Gastrocnemius medialis (tissue), 4 donors: ENCODE measurements at regions not wholly inside any gene's neighbourhood (a gene's known extent, or its start where the extent isn't known, plus 50 kb on each side); places are given as distances from the start of the nearest gene placed in this dataset.

ENCODE experiments used
- ATAC-seq, 2 donors: fragments of 150-250 bp; one replicate each; pipeline ENCODE4 v1.9.1; 2016
- DNase-seq, 2 donors: peaks; one replicate each; pipeline ENCODE4 v3.0.0-alpha.2; 2019
- H3K27ac ChIP-seq, 4 donors: fragments of 200-600 bp; sonication (generic); 1 replicate in 1 of 4; 2 replicates in 3 of 4; pipeline ENCODE4 v1.5.1; 2016 to 2018; ENCODE audit warnings: mild to moderate bottlenecking in 2 of 4, moderate library complexity in 1 of 4
- H3K27me3 ChIP-seq, 3 donors: fragments of 200-600 bp; sonication (generic) in 2 of 3; 1 replicate in 1 of 3; 2 replicates in 2 of 3; pipeline versions ENCODE4 v1.5.1 to v1.6.0; 2016 to 2019; ENCODE audit warnings: mild to moderate bottlenecking in 1 of 3, moderate library complexity in 1 of 3
- H3K36me3 ChIP-seq, 2 donors: fragments of 200-600 bp; sonication (generic) in 1 of 2; one replicate each; pipeline ENCODE4 v1.5.1; 2017 to 2018
- H3K4me1 ChIP-seq, 2 donors: fragments of 200-600 bp; sonication (generic) in 1 of 2; one replicate each; pipeline ENCODE4 v1.5.1; 2016 to 2017; ENCODE audit warnings: mild to moderate bottlenecking in 2 of 2
- H3K4me3 ChIP-seq, 4 donors: fragments of 200-600 bp; sonication (generic) in 3 of 4; 1 replicate in 1 of 4; 2 replicates in 3 of 4; pipeline ENCODE4 v1.5.1; 2016 to 2019; ENCODE audit warnings: mild to moderate bottlenecking in 2 of 4
- H3K9me3 ChIP-seq, 3 donors: fragments of 200-600 bp; sonication (generic) in 2 of 3; 1 replicate in 1 of 3; 2 replicates in 2 of 3; pipeline ENCODE4 v1.5.1; 2016 to 2019
- POLR2A ChIP-seq, 2 donors: fragments of 450-650 bp; IDR thresholded peaks; one replicate each; pipeline ENCODE4 v1.6.1; 2017; ENCODE audit warnings: antibody characterized with exemption in 2 of 2, mild to moderate bottlenecking in 2 of 2, moderate library complexity in 2 of 2
- in situ Hi-C, 4 donors: fragments of 200-750 bp; cut with MboI; loops; one replicate each; pipeline versions ENCODE4 v1.15.0 to v1.8.0; 2017; ENCODE audit warnings: low sequenced_read_pairs in 4 of 4
- intact Hi-C: fragments of 100-400 bp; cut with DNase I; formaldehyde crosslinking; loops from one replicate; pipeline ENCODE4 v1.15.1; 2023; ENCODE audit warnings: low total_unique reads
- TF ChIP-seq, protein P1 (sequence below), 5 experiments: fragments of 450-650 bp in 3 of 5; fragments of 200-600 bp in 2 of 5; sonication (generic) in 2 of 5; IDR thresholded peaks in 4 of 5; conservative IDR thresholded peaks in 1 of 5; 1 replicate in 4 of 5; 2 replicates in 1 of 5; pipeline ENCODE4 v1.5.1; 2016 to 2019; ENCODE audit warnings: antibody characterized with exemption in 5 of 5, mild to moderate bottlenecking in 3 of 5, moderate library complexity in 3 of 5

GRCh38 chr14:55954108-55954507, 164.1 kb upstream of the PELI2 start:
- H3K4me3 ChIP-seq, result no peak overlapping the region
- no peaks in the 10 kb centered on the region for H3K27me3 ChIP-seq
- intact Hi-C loops, result no loop called here
- H3K36me3 ChIP-seq, result no peaks in the 10 kb centered on the region
- DNase-seq, result no peak
- no peak overlapping the region for H3K27ac ChIP-seq
- no peak for ATAC-seq
- no peaks in the 10 kb centered on the region for H3K4me1 ChIP-seq
- in situ Hi-C loops, result no loop called here
- no peaks in the 10 kb centered on the region for H3K9me3 ChIP-seq
- no peak for TF ChIP-seq POLR2A (IDR thresholded peaks at IDR 0.05)
- TF ChIP-seq, protein P1, sequence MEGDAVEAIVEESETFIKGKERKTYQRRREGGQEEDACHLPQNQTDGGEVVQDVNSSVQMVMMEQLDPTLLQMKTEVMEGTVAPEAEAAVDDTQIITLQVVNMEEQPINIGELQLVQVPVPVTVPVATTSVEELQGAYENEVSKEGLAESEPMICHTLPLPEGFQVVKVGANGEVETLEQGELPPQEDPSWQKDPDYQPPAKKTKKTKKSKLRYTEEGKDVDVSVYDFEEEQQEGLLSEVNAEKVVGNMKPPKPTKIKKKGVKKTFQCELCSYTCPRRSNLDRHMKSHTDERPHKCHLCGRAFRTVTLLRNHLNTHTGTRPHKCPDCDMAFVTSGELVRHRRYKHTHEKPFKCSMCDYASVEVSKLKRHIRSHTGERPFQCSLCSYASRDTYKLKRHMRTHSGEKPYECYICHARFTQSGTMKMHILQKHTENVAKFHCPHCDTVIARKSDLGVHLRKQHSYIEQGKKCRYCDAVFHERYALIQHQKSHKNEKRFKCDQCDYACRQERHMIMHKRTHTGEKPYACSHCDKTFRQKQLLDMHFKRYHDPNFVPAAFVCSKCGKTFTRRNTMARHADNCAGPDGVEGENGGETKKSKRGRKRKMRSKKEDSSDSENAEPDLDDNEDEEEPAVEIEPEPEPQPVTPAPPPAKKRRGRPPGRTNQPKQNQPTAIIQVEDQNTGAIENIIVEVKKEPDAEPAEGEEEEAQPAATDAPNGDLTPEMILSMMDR (IDR thresholded peaks at IDR 0.05 in 4 of 5, conservative IDR thresholded peaks at IDR 0.05 in 1 of 5), result no peak

DNA sequence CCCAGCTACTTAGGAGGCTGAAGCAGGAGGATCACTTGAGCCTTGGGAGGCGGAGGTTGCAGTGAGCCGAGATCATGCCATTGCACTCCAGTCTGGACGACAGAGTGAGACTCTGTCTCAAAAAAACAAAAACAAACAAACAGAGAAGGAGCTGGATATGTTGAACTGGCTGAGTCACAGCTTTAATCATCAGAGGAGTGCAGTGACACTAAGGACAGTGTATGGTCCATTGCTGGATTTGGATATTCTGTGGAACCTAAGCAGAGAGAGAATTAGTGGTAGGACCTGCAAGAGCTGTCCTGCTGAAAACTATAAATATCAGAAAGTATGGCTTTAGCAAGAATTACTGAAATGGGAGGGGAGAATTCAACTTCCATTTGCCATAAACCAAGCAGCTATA, 163.0 kb upstream of the PELI2 start:
- Histone ChIP-seq H3K27ac (no peak overlapping the region), H3K9me3 (no peaks in the 10 kb centered on the region), H3K36me3 (no peaks in the 10 kb centered on the region), H3K4me3 (no peak overlapping the region), H3K27me3 (no peaks in the 10 kb centered on the region), H3K4me1 (no peaks in the 10 kb centered on the region)
- in situ Hi-C loops (no loop called here), intact Hi-C loops (no loop called here)
- DNase-seq (no peak), ATAC-seq (no peak)
- no peak for TF ChIP-seq POLR2A (IDR thresholded peaks at IDR 0.05)

- H3K27me3 ChIP-seq, result no peaks in the 10 kb centered on the region
- DNase-seq (no peak), ATAC-seq (no peak)
- no peaks in the 10 kb centered on the region for H3K4me1 ChIP-seq
- no peaks in the 10 kb centered on the region for H3K9me3 ChIP-seq
- H3K4me3 ChIP-seq, result no peak overlapping the region
- intact Hi-C loops, result no loop called here
- H3K36me3 ChIP-seq, result no peaks in the 10 kb centered on the region
- H3K27ac ChIP-seq, result no peak overlapping the region
- in situ Hi-C loops, result no loop called here
- TF ChIP-seq, protein P1 (IDR thresholded peaks at IDR 0.05 in 4 of 5, conservative IDR thresholded peaks at IDR 0.05 in 1 of 5), result no peak
- no peak for TF ChIP-seq POLR2A (IDR thresholded peaks at IDR 0.05)
Observed at GRCh38 chr14:55957950-55958349, 160.3 kb upstream of the PELI2 start.

DNA sequence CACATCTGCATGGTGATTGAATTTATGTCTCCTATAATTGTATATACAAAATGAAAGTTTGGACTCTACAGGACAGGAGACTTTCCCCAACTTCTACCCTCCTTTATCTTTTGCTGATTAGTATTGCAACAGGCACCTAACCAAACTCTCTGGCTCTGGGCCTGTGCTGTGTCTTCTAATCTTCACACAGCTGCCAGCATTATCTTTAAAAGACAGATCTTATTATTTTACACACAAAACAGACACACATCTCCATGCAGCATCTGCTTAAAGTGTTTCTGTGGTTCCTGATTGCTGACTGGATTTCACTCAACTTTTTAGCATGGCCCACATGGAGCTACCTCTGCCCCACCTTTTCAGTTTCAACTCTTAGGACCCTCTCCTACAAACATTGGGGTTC, 154.9 kb upstream of the PELI2 start:
- ATAC-seq (no peak), DNase-seq (no peak)
- Histone ChIP-seq H3K27ac (no peak overlapping the region), H3K36me3 (no peaks in the 10 kb centered on the region), H3K27me3 (no peaks in the 10 kb centered on the region), H3K9me3 (no peaks in the 10 kb centered on the region), H3K4me3 (no peak overlapping the region), H3K4me1 (no peaks in the 10 kb centered on the region)
- TF ChIP-seq, protein P1 (IDR thresholded peaks at IDR 0.05 in 4 of 5, conservative IDR thresholded peaks at IDR 0.05 in 1 of 5), result no peak
- TF ChIP-seq POLR2A (IDR thresholded peaks at IDR 0.05), result no peak
- in situ Hi-C loops, result no loop called here
- intact Hi-C loops, result no loop called here

DNA sequence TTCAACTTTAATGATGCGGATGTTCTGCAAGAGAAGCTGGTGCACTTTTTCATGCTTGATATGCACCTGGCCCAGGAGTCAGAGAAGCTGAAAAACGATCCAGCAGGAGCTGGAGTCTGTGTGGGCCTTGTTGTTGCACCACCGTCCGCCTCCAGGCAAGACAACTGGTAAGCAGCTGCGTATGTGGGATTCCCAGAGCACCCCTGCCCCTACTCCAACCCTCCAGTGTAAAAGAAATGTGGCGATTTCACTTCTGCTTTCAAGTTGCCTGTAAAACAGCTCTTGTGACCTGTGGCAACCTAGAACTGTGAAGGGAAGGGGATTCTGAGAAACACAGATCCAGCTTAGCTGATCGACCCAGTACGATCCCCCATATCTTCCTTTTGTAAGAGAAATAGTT, 154.1 kb upstream of the PELI2 start:
- no peaks in the 10 kb centered on the region for H3K36me3 ChIP-seq
- H3K4me1 ChIP-seq, result no peaks in the 10 kb centered on the region
- ATAC-seq (no peak), DNase-seq (no peak)
- no peak overlapping the region for H3K4me3 ChIP-seq
- no peaks in the 10 kb centered on the region for H3K9me3 ChIP-seq
- H3K27me3 ChIP-seq, result no peaks in the 10 kb centered on the region
- no peak for TF ChIP-seq POLR2A (IDR thresholded peaks at IDR 0.05)
- TF ChIP-seq, protein P1 (IDR thresholded peaks at IDR 0.05 in 4 of 5, conservative IDR thresholded peaks at IDR 0.05 in 1 of 5), result no peak
- no peak overlapping the region for H3K27ac ChIP-seq
- intact Hi-C loops, result no loop called here
- in situ Hi-C loops, result no loop called here
